ENCODE measurements at regions not wholly inside any gene's neighbourhood (a gene's known extent, or its start where the extent isn't known, plus 50 kb on each side); places are given as distances from the start of the nearest gene placed in this dataset.
A peak's percentile ranks its signal among the peaks of the same experiment; 100 is the strongest.

DNA sequence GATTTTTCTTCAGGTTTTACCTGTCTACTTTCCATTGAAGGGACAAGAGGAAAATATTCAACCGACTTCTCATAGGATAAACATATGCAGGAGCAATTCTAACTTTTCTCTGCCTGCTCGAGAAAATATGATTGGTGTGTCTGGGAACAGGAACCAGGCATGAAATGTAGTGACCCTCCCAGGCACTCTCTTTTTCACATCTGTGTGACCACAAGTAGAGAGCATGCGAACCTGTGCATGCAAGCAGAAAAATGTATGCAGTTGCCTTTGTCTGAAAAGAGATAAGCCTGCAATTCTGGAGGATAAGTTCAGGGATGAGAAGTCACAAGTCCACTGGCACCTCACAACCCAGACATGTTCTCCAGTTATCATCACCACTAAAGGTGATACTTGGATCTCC lies 583.5 kb upstream of the FAT3 start:
- Mint-ChIP-seq H3K4me3 (ENCODE audit: unreplicated experiment) (no peak overlapping the region), H3K27ac (ENCODE audit: unreplicated experiment) (no peak overlapping the region), H3K4me1 (ENCODE audit: unreplicated experiment) (no peaks in the 10 kb centered on the region), H3K9me3 (ENCODE audit: unreplicated experiment) (no peaks in the 10 kb centered on the region), H3K27me3 (ENCODE audit: unreplicated experiment) (peaks cover 2% of the 10 kb centered on the region), H3K36me3 (ENCODE audit: low read depth, unreplicated experiment) (no peaks in the 10 kb centered on the region)
- TF ChIP-seq, protein P1, sequence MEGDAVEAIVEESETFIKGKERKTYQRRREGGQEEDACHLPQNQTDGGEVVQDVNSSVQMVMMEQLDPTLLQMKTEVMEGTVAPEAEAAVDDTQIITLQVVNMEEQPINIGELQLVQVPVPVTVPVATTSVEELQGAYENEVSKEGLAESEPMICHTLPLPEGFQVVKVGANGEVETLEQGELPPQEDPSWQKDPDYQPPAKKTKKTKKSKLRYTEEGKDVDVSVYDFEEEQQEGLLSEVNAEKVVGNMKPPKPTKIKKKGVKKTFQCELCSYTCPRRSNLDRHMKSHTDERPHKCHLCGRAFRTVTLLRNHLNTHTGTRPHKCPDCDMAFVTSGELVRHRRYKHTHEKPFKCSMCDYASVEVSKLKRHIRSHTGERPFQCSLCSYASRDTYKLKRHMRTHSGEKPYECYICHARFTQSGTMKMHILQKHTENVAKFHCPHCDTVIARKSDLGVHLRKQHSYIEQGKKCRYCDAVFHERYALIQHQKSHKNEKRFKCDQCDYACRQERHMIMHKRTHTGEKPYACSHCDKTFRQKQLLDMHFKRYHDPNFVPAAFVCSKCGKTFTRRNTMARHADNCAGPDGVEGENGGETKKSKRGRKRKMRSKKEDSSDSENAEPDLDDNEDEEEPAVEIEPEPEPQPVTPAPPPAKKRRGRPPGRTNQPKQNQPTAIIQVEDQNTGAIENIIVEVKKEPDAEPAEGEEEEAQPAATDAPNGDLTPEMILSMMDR (IDR thresholded peaks at IDR 0.05; ENCODE audit: unreplicated experiment): no peak
- no peak for DNase-seq (ENCODE audit: low spot score)

DNA sequence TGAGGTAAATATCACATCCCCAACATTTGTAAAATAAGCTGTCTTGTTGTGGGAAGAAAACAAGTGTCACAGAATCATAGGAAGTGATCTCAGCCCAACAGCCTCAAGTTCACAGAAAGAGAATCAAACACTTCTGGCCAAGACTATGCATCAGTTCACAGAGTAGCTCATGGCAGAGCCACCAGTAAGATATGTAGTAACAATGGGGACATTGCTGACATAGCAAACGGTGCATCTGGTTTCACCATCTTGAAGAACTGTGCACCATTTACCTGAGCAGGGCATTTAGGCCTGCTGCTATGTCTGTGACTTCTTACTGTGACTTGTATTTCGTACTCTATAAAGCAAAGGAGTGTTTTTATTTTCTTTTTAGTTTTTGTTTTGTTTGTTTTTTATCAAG lies 585.3 kb upstream of the FAT3 start:
- DNase-seq (ENCODE audit: low spot score): no peak
- Mint-ChIP-seq H3K27ac (ENCODE audit: unreplicated experiment) (no peak overlapping the region), H3K9me3 (ENCODE audit: unreplicated experiment) (no peaks in the 10 kb centered on the region), H3K4me1 (ENCODE audit: unreplicated experiment) (no peaks in the 10 kb centered on the region), H3K36me3 (ENCODE audit: low read depth, unreplicated experiment) (no peaks in the 10 kb centered on the region), H3K4me3 (ENCODE audit: unreplicated experiment) (no peak overlapping the region), H3K27me3 (ENCODE audit: unreplicated experiment) (peaks cover 1% of the 10 kb centered on the region)
- TF ChIP-seq, protein P1 (IDR thresholded peaks at IDR 0.05; ENCODE audit: unreplicated experiment): no peak

DNA sequence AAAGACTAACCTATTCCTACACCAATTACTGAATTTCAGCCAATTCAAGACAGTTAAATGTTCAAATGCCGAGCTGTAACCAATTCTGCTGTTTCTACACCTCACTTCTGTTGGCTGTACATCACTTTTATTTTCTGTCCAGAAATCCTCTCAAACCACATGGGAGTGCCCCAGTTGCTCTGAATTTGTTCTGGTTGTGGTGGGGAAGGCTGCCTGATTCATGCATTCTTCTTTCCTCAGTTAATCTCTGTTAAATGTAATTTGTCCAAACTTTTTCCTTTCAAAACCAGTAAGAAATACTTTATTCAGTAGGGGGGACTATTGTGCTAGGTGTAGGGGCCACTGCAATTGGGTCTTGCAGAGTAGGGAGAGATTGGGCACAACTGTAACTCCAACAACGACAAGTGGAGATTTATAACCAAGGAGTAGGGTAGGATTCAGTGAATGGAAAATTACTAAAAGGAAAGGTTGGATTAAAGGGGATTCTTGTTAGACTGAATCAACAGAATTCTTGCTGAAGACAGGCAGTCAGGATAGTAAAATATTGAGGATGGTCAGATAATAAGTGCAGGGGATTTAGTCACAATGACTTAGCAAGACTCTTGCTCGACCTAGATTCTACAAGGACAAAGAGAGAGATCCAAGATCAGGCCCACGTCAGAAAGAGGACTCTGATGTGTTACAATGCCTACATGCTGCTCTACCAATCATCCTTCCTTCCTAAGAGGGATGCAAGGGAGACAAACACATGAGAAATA lies 593.5 kb upstream of the FAT3 start:
- H3K4me1 Mint-ChIP-seq (ENCODE audit: unreplicated experiment): peaks cover 3% of the 10 kb centered on the region
- H3K36me3 Mint-ChIP-seq (ENCODE audit: low read depth, unreplicated experiment): no peaks in the 10 kb centered on the region
- H3K9me3 Mint-ChIP-seq (ENCODE audit: unreplicated experiment): no peaks in the 10 kb centered on the region

DNA sequence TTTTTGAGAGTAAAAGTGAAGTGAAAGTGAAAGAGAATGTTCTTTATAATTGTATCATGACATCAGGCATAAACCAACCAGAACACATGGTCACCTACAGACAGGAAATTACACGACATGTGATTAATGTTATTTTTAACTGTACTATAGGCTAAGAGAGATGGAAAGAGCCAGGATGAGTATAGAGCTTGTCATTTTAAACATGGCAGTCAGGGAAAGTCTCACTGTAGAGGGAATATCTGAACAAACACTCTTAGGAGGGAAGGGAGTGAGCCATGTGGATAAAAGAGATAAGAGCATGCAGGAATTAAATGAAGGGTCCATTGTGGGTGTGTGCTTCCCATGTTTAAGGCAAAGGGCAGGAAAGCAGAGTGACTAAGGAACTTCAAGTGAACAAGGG lies 599.1 kb upstream of the FAT3 start:
- Mint-ChIP-seq H3K4me1 (ENCODE audit: unreplicated experiment) (peaks cover 11% of the 10 kb centered on the region), H3K4me3 (ENCODE audit: unreplicated experiment) (no peak overlapping the region), H3K27me3 (ENCODE audit: unreplicated experiment) (peaks cover under 1% of the 10 kb centered on the region), H3K9me3 (ENCODE audit: unreplicated experiment) (no peaks in the 10 kb centered on the region), H3K27ac (ENCODE audit: unreplicated experiment) (peak overlapping the region; percentile 62), H3K36me3 (ENCODE audit: low read depth, unreplicated experiment) (no peaks in the 10 kb centered on the region)
- TF ChIP-seq, protein P1 (IDR thresholded peaks at IDR 0.05; ENCODE audit: unreplicated experiment): no peak
- peak; percentile 6 for DNase-seq (ENCODE audit: low spot score)

More for the DNA sequence above, 593.5 kb upstream of the FAT3 start:
- H3K4me3 Mint-ChIP-seq (ENCODE audit: unreplicated experiment): no peak overlapping the region
- no peak overlapping the region for H3K27ac Mint-ChIP-seq (ENCODE audit: unreplicated experiment)
- TF ChIP-seq, protein P1 (IDR thresholded peaks at IDR 0.05; ENCODE audit: unreplicated experiment): no peak
- H3K27me3 Mint-ChIP-seq (ENCODE audit: unreplicated experiment): no peaks in the 10 kb centered on the region
- no peak for DNase-seq (ENCODE audit: low spot score)

DNA sequence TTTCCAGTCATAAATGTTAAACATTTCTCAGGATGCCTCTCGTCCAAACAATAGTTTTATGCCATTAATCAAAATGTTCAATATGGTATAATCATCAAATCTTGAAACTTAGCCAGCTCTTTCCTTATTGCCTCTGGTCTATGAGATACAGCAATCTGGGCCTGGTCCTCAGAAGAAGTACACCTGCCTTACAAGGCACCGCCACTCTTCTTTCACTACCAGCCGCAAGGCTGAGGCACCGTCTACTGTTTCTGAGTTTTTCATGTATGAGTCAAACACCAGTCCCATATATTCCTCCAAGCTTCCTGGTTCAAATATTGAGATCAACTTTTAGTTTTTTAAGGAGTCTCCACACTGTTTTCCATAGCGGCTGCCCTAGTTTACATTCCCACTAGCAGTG lies 600.6 kb upstream of the FAT3 start:
- Mint-ChIP-seq H3K4me1 (ENCODE audit: unreplicated experiment) (peaks cover 11% of the 10 kb centered on the region), H3K27ac (ENCODE audit: unreplicated experiment) (no peak overlapping the region), H3K9me3 (ENCODE audit: unreplicated experiment) (no peaks in the 10 kb centered on the region)

More for the DNA sequence above, 600.6 kb upstream of the FAT3 start:
- Mint-ChIP-seq H3K36me3 (ENCODE audit: low read depth, unreplicated experiment) (no peaks in the 10 kb centered on the region), H3K27me3 (ENCODE audit: unreplicated experiment) (peaks cover 2% of the 10 kb centered on the region), H3K4me3 (ENCODE audit: unreplicated experiment) (no peak overlapping the region)
- TF ChIP-seq, protein P1 (IDR thresholded peaks at IDR 0.05; ENCODE audit: unreplicated experiment): no peak
- DNase-seq (ENCODE audit: low spot score): no peak
